GM10248 (cell line): ENCODE measurements at regions not wholly inside any gene's neighbourhood (a gene's known extent, or its start where the extent isn't known, plus 50 kb on each side); places are given as distances from the start of the nearest gene placed in this dataset.

Experiments
- CTCF ChIA-PET: fragments of 300-600 bp; sonication (Branson Sonifier 250); formaldehyde crosslinking; extraction: SDS; loops from one replicate; lab custom pipeline; 2021; ENCODE audit warnings: antibody characterized with exemption; lab: Yijun Ruan, JAX
- POLR2A ChIA-PET: fragments of 350-650 bp; sonication (Branson Sonifier 250); formaldehyde crosslinking; extraction: SDS; loops from one replicate; lab custom pipeline; 2020; ENCODE audit warnings: antibody characterized with exemption; lab: Yijun Ruan, JAX
- DNase-seq: peaks from one replicate; pipeline ENCODE4 v3.0.0; 2012; ENCODE audit errors: extremely low spot score
- CTCF ChIP-seq: IDR thresholded peaks from 2 replicates; pipeline ENCODE4 v1.5.1; 2012; ENCODE audit warnings: mild to moderate bottlenecking, low read depth; ENCODE audit errors: extremely low read depth, missing control alignments, control extremely low read depth

- POLR2A ChIA-PET = no interaction called here
- TF ChIP-seq CTCF = no peak
- CTCF ChIA-PET = no interaction called here
- DNase-seq = no peak
Observed at GRCh38 chr18:56291294-56291693, 347.1 kb downstream of the TXNL1 start.

GRCh38 chr18:56289381-56289780 lies 349.0 kb downstream of the TXNL1 start:
- ChIA-PET CTCF (interaction anchor here (0.8 to 1.6 kb wide), 2 partner anchors 9 to 11 kb away, joined by 3 to 7 read pairs; no protein-coding TSS in a partner anchor), POLR2A (no interaction called here)
- no peak for TF ChIP-seq CTCF
- no peak for DNase-seq

GRCh38 chr18:56286775-56287325 lies 351.5 kb downstream of the TXNL1 start:
- CTCF ChIA-PET = interaction anchor here (1.2 kb wide), 1 partner anchor 11 kb away, joined by 3 read pairs; no protein-coding TSS in a partner anchor
- no peak for DNase-seq
- TF ChIP-seq CTCF = no peak
- POLR2A ChIA-PET = no interaction called here

- POLR2A ChIA-PET = no interaction called here
- no peak for TF ChIP-seq CTCF
- CTCF ChIA-PET = interaction anchor here (1.0 kb wide), 1 partner anchor 11 kb away, joined by 3 read pairs; no protein-coding TSS in a partner anchor
- DNase-seq = no peak
Observed at GRCh38 chr18:56285387-56286065, 352.9 kb downstream of the TXNL1 start.

GRCh38 chr18:56284319-56284718 lies 354.1 kb downstream of the TXNL1 start:
- POLR2A ChIA-PET = no interaction called here
- CTCF ChIA-PET = interaction anchor here (1.0 kb wide), 1 partner anchor 12 kb away, joined by 3 read pairs; no protein-coding TSS in a partner anchor

GRCh38 chr18:56283316-56283715 lies 355.1 kb downstream of the TXNL1 start:
- TF ChIP-seq CTCF = no peak
- ChIA-PET POLR2A (no interaction called here), CTCF (no interaction called here)
- no peak for DNase-seq

More at GRCh38 chr18:56284319-56284718, 354.1 kb downstream of the TXNL1 start:
- DNase-seq = no peak
- no peak for TF ChIP-seq CTCF
